ENCODE measurements at regions not wholly inside any gene's neighbourhood (a gene's known extent, or its start where the extent isn't known, plus 50 kb on each side); places are given as distances from the start of the nearest gene placed in this dataset.

DNA sequence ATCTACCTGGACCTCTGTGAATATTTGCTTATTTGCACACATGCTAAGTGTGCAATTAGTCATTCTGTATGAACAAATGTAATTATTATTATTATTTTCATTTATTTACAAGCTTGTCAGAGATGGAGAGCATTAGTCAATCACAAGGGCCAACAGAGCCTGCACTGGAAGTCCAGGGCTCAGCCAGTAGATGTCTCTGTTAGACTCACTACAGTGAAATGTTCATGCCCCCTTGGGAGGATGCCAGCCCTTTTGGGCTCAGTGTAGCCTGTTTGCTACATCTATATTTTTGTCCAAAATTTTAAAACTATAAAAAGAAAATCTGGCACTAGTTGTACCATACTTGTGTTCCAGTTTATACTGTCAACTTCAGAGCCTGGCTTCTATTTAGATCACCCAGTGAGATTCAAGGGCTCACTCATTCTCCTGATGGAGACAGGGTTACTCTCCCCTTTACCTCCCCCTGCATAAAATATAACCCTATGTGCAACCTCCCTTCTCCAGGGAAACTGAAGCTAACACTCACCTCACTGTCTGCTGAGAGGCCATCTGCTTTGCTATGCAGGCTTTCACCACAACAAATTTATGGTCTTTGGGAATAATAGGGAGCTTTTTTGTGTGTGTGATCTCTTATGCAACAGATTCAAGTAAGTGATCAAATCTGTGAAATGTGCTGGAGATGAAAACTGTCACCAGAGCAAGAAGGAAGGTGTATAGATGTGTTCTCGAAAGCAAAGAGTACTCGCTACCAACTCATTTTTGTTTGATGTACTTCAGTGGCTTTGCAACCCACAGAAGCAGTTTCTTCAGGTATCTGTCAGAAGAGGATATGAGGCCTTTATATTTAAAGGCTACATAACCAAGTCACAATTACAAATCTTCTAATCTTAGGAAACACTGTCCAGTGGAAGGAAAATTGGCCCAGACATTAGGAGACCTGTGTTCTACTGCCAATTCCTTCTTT lies 99.9 kb upstream of the TLE4 start:
- no peak overlapping the region for H3K4me3 ChIP-seq (IDR thresholded peaks at IDR 0.05; ENCODE audit: insufficient read depth, low read depth, low read length)
- no peak overlapping the region for H3K4me2 ChIP-seq
- H3K36me3 ChIP-seq (ENCODE audit: insufficient read depth), result no peaks in the 10 kb centered on the region; the same call in 1 of the 2 replicates

DNA sequence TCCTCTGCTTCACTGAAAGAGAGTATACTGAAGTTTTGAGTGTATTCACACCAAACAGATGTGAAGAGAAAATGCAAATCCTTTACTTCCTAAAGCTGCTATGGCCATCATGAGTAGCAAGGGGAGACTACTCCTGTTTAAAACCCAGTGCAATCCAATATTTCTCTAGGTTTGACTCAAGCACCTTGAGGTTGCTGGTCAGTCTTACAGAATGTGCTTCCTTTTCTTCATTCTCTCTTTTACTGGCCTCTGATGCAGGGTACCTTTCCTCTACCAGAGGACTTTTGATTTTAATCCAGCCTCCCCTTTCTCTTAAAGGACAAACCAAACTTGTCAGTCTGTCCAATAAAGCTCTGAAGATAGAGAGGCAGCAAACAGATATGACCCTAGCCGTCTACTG lies 98.1 kb upstream of the TLE4 start:
- TF ChIP-seq, protein P1, sequence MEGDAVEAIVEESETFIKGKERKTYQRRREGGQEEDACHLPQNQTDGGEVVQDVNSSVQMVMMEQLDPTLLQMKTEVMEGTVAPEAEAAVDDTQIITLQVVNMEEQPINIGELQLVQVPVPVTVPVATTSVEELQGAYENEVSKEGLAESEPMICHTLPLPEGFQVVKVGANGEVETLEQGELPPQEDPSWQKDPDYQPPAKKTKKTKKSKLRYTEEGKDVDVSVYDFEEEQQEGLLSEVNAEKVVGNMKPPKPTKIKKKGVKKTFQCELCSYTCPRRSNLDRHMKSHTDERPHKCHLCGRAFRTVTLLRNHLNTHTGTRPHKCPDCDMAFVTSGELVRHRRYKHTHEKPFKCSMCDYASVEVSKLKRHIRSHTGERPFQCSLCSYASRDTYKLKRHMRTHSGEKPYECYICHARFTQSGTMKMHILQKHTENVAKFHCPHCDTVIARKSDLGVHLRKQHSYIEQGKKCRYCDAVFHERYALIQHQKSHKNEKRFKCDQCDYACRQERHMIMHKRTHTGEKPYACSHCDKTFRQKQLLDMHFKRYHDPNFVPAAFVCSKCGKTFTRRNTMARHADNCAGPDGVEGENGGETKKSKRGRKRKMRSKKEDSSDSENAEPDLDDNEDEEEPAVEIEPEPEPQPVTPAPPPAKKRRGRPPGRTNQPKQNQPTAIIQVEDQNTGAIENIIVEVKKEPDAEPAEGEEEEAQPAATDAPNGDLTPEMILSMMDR (conservative IDR thresholded peaks at IDR 0.05; ENCODE audit: low read depth, low read length), result no peak
- Histone ChIP-seq H3K4me3 (IDR thresholded peaks at IDR 0.05; ENCODE audit: insufficient read depth, low read depth, low read length) (no peak overlapping the region), H3K79me2 (ENCODE audit: insufficient read depth, low read depth) (no peaks in the 10 kb centered on the region), H3K27ac (no peak overlapping the region), H3K4me1 (ENCODE audit: low read depth, poor library complexity, severe bottlenecking) (no peaks in the 10 kb centered on the region), H3K9ac (no peak overlapping the region), H3K4me2 (no peak overlapping the region), H3K36me3 (ENCODE audit: insufficient read depth) (no peaks in the 10 kb centered on the region; the same call in 1 of the 2 replicates), H3K27me3 (ENCODE audit: insufficient read depth, low read depth) (no peaks in the 10 kb centered on the region), H2AFZ (ENCODE audit: low read depth) (no peak overlapping the region), H4K20me1 (ENCODE audit: insufficient read depth) (no peaks in the 10 kb centered on the region)

More for the DNA sequence above, 99.9 kb upstream of the TLE4 start:
- no peaks in the 10 kb centered on the region for H3K79me2 ChIP-seq (ENCODE audit: insufficient read depth, low read depth)
- H3K27ac ChIP-seq, result no peak overlapping the region
- H3K27me3 ChIP-seq (ENCODE audit: insufficient read depth, low read depth), result no peaks in the 10 kb centered on the region
- no peak overlapping the region for H2AFZ ChIP-seq (ENCODE audit: low read depth)
- TF ChIP-seq, protein P1 (conservative IDR thresholded peaks at IDR 0.05; ENCODE audit: low read depth, low read length), result no peak
- no peaks in the 10 kb centered on the region for H4K20me1 ChIP-seq (ENCODE audit: insufficient read depth)
- no peak overlapping the region for H3K9ac ChIP-seq
- H3K4me1 ChIP-seq (ENCODE audit: low read depth, poor library complexity, severe bottlenecking), result no peaks in the 10 kb centered on the region

DNA sequence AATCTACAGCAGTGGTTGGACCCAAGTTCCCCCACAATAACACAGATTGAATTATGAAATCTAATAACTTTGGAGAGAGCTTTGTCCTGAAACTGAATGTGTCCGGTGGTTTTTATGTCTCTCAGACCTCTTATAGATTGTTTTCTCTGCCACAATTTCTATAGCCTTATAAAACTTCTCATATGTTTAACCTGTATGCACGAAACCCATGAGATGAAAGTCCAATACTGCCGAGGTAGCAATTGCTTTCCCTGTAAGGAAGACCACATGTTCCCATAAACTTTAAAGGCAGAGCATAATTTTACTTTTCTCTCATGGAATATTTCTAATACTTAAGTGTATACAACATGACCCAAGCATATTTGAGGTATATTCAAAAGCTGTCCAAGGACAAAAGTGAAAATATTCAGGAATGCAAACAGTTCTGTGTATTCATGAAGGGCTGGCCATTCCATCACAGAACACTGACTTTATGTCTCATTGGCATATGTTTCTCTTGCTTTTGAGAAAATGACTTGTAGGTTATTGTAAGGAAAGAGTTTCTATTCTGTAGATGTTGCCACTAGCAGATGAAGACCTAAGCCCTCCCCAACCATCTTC lies 94.4 kb upstream of the TLE4 start:
- H3K4me1 ChIP-seq (ENCODE audit: low read depth, poor library complexity, severe bottlenecking), result no peaks in the 10 kb centered on the region
- no peaks in the 10 kb centered on the region for H3K79me2 ChIP-seq (ENCODE audit: insufficient read depth, low read depth)
- TF ChIP-seq, protein P1 (conservative IDR thresholded peaks at IDR 0.05; ENCODE audit: low read depth, low read length), result no peak
- no peak overlapping the region for H3K4me3 ChIP-seq (IDR thresholded peaks at IDR 0.05; ENCODE audit: insufficient read depth, low read depth, low read length)
- H2AFZ ChIP-seq (ENCODE audit: low read depth), result no peak overlapping the region
- no peaks in the 10 kb centered on the region for H3K27me3 ChIP-seq (ENCODE audit: insufficient read depth, low read depth)
- H3K27ac ChIP-seq, result no peak overlapping the region
- no peaks in the 10 kb centered on the region for H4K20me1 ChIP-seq (ENCODE audit: insufficient read depth)
- no peak overlapping the region for H3K4me2 ChIP-seq
- no peaks in the 10 kb centered on the region for H3K36me3 ChIP-seq (ENCODE audit: insufficient read depth)
- no peak overlapping the region for H3K9ac ChIP-seq

GRCh38 chr9:79477955-79478771 lies 93.6 kb upstream of the TLE4 start:
- Histone ChIP-seq H4K20me1 (ENCODE audit: insufficient read depth) (no peaks in the 10 kb centered on the region), H3K4me3 (IDR thresholded peaks at IDR 0.05; ENCODE audit: insufficient read depth, low read depth, low read length) (no peak overlapping the region), H3K9ac (no peak overlapping the region), H2AFZ (ENCODE audit: low read depth) (no peak overlapping the region), H3K27me3 (ENCODE audit: insufficient read depth, low read depth) (no peaks in the 10 kb centered on the region), H3K4me2 (no peak overlapping the region), H3K27ac (no peak overlapping the region), H3K79me2 (ENCODE audit: insufficient read depth, low read depth) (no peaks in the 10 kb centered on the region), H3K36me3 (ENCODE audit: insufficient read depth) (no peaks in the 10 kb centered on the region), H3K4me1 (ENCODE audit: low read depth, poor library complexity, severe bottlenecking) (no peaks in the 10 kb centered on the region)
- TF ChIP-seq, protein P1 (conservative IDR thresholded peaks at IDR 0.05; ENCODE audit: low read depth, low read length), result no peak

Data from KMS-11 (cell line).